GM19324 (cell line): ENCODE measurements at regions not wholly inside any gene's neighbourhood (a gene's known extent, or its start where the extent isn't known, plus 50 kb on each side); places are given as distances from the start of the nearest gene placed in this dataset.
"Not testable (repeated sequence)": the region's sequence is repeated elsewhere in the genome, so short reads cannot be mapped to it uniquely, and the experiment has no call there.

Source experiments
- ATAC-seq: cut with Tn5 transposase; IDR thresholded peaks from one replicate; pipeline ENCODE4 v1.9.1; 2021; ENCODE audit warnings: mild to moderate bottlenecking, moderate library complexity; ENCODE audit not compliant: unreplicated experiment, low FRiP score

DNA sequence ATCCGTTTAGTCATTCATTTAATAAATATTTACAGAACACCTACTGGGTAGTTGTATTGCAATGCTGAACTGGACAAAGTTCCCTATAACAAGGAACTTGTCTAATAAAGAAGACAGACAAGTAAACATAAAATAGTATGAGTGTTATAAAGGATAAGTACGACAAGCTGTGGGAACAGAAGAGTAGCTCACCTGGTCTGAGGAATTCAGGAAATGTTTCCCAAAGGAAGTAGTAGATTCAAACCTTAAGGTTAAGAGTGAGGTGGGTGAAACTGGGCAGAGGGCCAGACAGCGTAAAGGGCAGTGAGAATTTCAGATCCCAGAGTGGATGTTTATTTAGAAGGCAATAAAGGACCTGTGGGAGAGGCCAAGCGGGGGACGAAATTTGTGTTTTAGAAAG lies 72.3 kb upstream of the CD2AP start:
- no peak for ATAC-seq

DNA sequence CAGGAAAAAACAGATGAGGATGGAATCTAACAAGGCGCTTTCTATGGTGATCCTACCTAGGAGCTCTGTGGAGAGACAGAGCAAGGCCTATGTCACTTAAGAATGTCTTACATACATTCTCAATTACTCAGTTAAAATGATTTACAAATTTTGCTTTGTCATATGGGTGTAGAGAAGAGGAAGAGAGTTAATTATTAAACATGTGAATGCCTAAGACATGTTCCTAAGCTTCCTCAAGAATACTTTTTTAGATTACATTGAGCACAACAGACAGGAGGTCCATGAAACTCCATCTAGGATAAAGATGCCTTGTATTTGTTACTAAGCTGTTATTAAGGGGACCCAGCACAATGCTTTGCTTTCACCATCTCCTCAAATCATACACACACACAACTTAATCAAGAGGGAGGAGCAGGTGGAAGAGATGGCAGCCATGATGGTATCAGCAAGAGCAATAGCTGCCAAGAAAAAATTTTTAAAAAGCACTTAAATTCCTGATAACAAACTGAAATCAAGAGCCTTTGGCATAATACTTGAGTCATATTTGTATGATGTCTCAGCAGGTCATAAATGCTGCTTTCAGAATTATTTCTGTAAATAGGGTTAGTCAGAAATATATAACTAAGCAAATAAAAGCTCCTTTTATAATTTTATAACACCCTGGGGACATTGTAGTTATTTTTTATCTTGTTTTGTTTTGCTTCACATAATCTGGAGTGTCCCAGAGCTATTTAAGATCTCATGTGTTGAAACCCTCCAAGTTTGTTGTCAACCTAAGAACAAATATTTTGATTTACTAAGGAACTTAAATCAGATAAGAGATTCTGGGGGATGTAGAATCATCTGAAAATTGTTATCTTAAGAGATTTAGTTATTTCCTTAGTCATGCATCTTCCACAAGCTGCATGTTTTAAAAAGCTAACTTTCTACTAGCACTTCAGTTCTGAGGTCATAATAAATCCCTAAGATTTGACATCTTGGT lies 70.0 kb upstream of the CD2AP start:
- ATAC-seq = no peak

DNA sequence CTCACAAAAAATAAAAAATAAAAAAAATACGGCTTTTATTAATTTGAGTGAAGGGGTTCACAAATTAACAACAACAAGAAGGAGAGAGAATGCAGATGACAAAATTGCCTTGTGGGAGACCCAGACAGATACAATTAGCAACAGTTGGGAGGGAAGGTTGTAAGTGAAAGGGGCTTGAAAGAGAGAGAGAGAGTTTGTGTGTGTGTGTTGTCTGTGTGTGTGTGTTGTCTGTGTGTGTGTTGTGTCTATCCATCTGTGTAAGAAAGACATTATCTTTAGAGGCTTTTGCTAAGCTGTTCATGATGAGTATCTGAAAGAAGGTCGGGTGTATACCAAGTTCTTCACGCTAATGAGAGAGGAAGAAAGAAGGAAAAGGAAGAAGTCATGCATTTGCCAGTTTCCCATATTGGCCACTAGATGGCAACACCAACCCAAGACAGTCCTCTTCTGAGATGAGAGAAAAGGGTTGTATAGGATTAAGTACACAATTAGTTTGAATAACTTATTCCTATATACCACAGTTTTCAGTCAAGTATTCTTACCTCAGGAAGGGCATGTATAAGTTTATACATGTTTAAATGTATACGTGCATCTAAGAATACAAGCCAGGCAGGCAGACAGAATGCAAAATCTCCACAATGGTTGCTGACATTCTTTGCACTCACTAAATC lies 63.7 kb upstream of the CD2AP start:
- peak; percentile 74 for ATAC-seq

DNA sequence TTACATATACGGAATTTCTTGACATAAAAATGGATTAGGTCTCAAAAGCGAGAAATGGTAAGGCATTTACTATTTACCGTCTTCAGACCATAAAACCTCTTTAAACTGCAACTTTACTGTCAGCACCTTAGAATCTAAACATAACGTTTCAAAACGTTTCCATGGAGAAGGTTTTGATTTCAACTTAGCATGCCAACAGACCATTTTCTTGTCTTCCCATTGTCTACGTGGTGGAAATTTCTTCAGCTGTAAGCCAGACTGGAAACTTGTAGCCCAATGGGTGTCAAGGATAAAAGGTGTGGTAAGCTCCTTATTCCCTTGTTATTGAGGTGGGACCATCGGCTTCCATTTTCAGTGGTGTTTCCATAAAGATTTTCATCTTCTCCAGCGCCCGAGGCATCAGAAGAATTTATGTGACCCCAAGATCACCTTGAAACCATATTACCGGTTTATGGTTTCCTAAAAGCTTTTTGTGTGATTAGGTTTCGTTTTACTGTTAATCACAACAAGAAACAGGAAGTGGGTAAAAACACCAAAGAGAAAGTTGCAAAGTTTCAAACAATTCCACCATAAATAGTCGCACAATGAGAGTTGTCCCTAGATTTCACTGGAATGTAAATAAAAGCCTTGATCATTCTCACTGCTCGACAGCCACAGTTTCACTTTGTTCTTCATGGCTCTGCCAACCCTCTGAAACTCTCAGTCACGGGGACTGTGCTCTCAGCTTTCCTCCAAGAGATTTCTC lies 63.0 kb upstream of the CD2AP start:
- ATAC-seq = peak; percentile 43

DNA sequence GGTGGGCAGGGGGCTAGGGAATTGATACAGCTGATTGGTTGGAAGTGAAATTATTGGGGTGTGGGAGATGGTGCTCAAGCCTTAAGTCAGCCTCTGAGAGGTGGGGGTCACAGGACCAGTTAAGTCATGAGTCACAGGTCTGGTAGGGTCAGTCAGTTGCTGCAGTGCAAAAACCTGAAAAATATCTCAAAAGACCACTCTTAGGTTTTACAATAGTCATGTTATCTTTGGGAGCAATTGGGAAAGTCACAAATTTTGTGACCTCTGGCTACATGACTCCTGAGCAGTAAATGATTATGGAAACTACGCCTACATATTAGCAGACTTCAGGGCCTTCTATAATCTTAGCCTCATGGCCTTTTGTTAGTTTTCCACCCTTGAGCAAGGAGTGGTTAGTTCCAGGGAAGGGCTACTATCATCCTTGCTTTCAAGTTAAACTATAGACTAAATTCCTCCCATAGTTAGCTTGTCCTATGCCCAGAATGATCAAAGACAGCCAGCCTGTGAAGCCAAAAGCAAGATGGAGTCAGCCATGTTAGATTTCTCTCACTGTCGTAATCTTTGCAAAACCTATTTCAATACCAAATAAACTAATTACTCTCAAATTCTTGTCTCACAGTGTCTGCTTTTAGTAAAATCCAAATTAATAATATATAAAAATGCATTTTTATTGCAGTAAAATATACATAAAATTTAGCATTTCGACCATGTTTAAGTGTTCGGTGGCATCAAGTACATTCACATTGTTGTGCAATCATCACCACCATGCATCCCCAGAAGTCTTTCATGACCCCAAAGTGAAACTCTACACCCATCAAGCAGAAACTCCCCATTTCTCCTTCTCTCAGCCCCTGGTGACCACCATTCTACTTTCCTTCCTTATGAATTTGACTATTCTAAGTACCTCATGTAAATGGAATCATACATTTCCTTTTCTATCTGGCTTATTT lies 60.9 kb upstream of the CD2AP start:
- ATAC-seq = no peak

DNA sequence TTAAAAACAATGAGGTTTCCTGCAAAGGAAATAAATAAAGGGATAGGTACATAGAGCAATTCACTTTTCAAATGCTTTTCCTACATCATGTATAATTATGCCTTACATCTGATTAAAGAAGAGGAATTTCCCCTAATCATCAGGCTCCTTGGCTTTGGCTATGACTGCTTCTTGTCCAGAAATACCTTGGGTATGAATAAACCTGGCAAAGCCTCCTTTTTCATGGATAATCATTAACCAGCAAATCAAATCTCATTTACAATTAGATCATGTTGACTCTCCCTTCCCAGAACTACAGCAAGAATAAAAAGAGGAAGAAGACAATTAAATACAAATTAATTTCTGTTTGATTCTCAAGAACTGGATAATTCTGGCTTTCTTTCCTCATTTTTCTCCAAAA lies 58.0 kb upstream of the CD2AP start:
- no peak for ATAC-seq

DNA sequence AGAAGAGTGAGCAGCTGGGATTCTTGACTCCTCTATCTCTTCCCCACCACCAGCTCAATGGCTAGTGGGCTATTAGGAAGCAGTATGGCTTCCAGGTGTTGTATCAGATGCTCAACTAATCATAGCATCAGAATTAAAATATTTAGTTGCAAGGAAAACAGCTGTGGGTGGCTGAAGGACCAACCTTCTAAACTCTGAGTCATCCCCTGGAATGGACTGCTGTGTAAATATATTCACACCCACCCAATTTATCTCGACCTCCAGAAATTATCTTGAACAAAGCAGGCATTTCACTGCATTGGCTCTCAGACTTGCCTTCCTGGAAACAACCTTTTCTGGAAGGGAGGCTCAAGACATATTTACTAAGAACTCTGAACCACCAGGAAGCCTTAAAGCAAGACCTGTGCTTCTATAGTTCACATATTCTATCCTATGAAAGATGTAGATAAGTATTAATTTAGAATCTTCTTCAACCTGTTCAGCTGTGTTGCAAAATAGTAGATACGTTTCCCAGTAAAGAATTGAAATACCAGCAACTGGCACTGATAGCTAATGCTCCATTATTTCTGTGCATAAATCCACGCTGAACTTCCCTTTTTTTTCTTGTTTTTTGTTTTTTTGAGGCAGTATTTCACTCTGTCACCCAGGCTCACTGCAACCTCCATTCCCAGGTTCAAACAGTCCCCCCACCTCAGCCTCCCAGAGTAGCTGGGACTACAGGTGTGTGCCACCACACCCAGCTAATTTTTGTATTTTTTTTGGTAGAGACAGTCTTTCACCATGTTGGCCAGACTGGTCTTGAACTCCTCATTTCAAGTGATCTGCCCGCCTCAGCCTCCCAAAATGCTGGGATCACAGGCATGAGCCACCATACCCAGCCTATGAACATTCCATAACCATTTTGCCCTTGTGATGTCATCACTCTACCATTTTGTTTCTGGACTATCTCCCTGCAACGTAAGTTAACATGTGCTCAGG lies 56.9 kb upstream of the CD2AP start:
- ATAC-seq = no peak

DNA sequence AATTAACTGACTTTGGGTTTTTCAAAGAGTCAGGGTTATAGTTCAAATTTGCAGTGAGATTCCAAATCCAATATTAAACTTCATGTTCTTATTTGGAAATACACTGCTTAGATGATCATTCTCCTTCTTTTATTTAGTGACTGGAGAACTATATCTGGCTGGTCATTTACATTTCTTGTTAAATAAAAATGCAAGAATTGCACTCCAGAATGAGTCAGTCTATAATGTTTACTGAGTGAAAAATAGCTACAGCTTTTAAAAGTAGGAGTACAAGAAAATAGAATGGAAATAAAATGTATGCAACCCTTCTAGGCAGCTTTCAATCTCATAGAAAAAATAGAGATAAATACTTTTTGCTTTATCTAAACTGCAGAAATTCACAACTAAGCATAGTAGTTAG lies 54.5 kb upstream of the CD2AP start:
- ATAC-seq = no peak

DNA sequence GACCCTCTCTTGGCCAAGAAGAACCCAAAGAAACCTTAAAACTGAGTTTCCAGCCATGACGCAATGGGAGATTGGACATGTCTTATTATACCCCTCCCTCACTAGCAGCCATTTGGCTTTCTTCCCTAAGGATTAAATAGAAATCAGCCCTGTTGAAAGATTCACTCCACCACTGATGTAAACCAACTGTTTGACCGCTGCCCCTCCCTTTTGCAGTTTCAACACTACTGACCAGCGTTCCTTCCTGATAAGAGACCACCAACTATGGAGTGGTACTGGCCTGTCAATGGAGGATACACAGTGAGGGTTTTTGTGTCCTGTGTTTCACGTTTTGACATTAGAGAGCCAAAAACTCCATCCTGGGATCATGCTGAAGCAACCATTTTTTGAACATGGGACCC lies 53.2 kb upstream of the CD2AP start:
- ATAC-seq = no peak

DNA sequence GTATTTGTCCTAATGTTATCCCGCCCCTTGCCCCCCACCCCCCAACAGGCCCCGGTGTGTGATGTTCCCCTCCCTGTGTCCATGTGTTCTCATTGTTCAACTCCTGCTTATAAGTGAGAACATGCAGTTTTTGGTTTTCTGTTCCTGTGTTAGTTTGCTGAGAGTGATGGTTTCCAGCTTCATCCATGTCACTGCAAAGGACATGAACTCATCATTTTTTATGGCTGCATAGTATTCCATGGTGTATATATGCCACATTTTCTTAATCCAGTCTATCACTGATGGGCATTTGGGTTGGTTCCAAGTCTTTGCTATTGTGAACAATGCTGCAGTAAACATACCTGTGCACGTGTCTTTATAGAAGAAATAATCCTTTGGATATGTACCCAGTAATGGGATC lies 51.9 kb upstream of the CD2AP start:
- not testable (repeated sequence) for ATAC-seq

DNA sequence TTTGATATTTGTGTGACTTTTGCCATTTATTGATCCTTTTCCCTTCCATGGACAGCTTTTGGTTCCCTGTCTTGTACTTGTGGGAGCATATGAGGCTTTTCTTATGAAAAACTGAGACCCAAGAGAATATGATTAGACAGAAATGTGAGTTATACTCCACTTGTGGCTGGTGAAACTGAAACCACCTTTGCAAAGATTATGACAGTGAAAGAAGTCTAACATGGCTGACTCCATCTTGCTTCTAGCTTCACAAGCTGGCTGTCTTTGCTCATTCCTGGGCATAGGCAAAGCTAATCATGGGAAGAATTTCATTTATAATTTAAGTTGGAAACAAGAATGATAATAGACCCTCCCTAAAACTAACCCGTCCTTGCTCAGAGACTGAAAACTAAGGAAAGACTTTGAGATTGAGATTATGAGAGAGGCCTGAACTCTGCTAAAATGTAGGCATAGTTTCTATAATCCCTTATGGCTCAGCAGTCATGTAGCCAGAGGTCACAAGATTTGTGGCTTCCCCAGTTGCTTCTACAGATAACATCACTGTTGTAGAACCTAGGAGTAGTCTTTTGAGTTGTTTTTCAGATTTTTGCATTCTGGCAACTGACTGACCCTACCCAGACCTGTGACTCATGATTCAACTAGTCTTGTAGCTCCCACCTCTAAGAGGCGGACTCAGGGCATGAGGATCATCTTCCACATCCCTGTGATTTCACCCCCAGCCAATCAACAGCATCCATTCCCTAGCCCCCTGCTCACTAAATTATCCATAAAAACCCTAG lies 50.9 kb upstream of the CD2AP start:
- no peak for ATAC-seq

DNA sequence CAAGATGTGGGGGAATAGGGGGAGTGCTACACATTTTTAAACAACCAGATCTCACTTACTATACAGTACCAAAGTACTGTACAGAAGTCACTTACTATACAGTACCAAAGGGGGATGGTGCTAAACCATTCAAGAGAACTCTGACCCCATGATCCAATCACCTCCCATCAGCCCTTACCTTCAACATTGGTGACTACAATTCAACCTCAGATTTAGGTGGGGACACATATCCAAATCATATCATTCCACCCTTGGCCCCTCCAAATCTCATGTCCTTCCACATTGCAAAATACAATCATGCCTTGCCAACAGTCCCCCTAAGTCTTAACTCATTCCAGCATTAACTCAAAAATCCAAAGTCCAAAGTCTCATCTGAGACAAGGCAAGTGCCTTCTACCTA lies 49.9 kb upstream of the CD2AP start:
- no peak for ATAC-seq
